Motor neuron (in vitro differentiated cells): ENCODE measurements at regions not wholly inside any gene's neighbourhood (a gene's known extent, or its start where the extent isn't known, plus 50 kb on each side); places are given as distances from the start of the nearest gene placed in this dataset.

ENCODE experiments used
- ATAC-seq, 8 experiments: fragments of 200-7000 bp; cut with Tn5 transposase; replicated peaks in 6 of 8; 2 replicates each; pipeline ENCODE4 v1.8.0; 2021; ENCODE audit warnings: mild to moderate bottlenecking in 8 of 8, moderate library complexity in 8 of 8
- H3K27ac ChIP-seq, 2 donors: fragments of 250-450 bp; sonication (Bioruptor Pico); 2 replicates each; pipeline ENCODE4 v1.9.0; 2021; ENCODE audit warnings: antibody characterized with exemption in 2 of 2, mild to moderate bottlenecking in 2 of 2, moderate library complexity in 1 of 2
- H3K4me1 ChIP-seq, 2 donors: fragments of 250-450 bp; sonication (Bioruptor Pico); replicated peaks in 1 of 2; 2 replicates each; pipeline ENCODE4 v1.6.1; 2021; ENCODE audit warnings: antibody characterized with exemption in 2 of 2, mild to moderate bottlenecking in 2 of 2, moderate library complexity in 1 of 2
- H3K4me3 ChIP-seq, 5 donors: fragments of 250-450 bp; sonication (Bioruptor Pico); 2 replicates each; pipeline ENCODE4 v1.9.0; 2021; ENCODE audit warnings: antibody characterized with exemption in 5 of 5, mild to moderate bottlenecking in 5 of 5, moderate library complexity in 4 of 5
- WGBS, 10 experiments: fragments of 450-650 bp; shearing (Covaris generic); methylation state at CpG; one replicate each; pipeline ENCODE4 v1.0.0; 2022; 5-methylcytosine and 5-hydroxymethylcytosine counted together
- in situ Hi-C, 9 experiments: fragments of 400-800 bp; cut with MboI; loops; one replicate each; pipeline ENCODE4 v1.15.0; 2021; ENCODE audit warnings: low sequenced_read_pairs in 9 of 9, low pct_unique_long_range_greater_than_20kb in 2 of 9; ENCODE audit not compliant: unreplicated experiment in 9 of 9

GRCh38 chr7:130825819-130826218 lies 91.8 kb upstream of the KLF14 start:
- Histone ChIP-seq H3K4me3 (no peak overlapping the region), H3K27ac (no peak overlapping the region), H3K4me1 (no peaks in the 10 kb centered on the region)
- in situ Hi-C loops = loop anchor here in 1 of 9 experiments (25.0 kb wide), 1 partner anchor 764 kb away; the partner anchor contains the start of genes KLHDC10 and ZC3HC1
- ATAC-seq = no peak

- WGBS, 10 experiments = 20 to 100% methylated on average over 1 of the region's 2 CpGs; no CpG with 5 or more reads in 8 of the 10 experiments
- in situ Hi-C loops = loop anchor here in 1 of 9 experiments (25.0 kb wide), 1 partner anchor 767 kb away; the partner anchor contains the start of genes KLHDC10 and ZC3HC1
- ATAC-seq = no peak
- H3K4me3 ChIP-seq = no peak overlapping the region
- no peaks in the 10 kb centered on the region for H3K4me1 ChIP-seq
- no peak overlapping the region for H3K27ac ChIP-seq
These were observed 95.4 kb upstream of the KLF14 start for GRCh38 chr7:130829415-130829814.

- in situ Hi-C loops = loop anchor here in 1 of 9 experiments (25.0 kb wide), 1 partner anchor 769 kb away; the partner anchor contains the start of genes KLHDC10 and ZC3HC1
- Histone ChIP-seq H3K4me1 (no peaks in the 10 kb centered on the region), H3K27ac (no peak overlapping the region), H3K4me3 (no peak overlapping the region)
- WGBS, 10 experiments = 0 to 85% (median 60%) methylated on average over 1 to 3 of the region's 3 CpGs; no CpG with 5 or more reads in 1 of the 10 experiments
- ATAC-seq = no peak
These were observed 97.3 kb upstream of the KLF14 start for GRCh38 chr7:130831322-130831721.

- ATAC-seq = no peak
- in situ Hi-C loops = loop anchor here in 1 of 9 experiments (25.0 kb wide), 1 partner anchor 770 kb away; the partner anchor contains the start of genes KLHDC10 and ZC3HC1
- WGBS, 10 experiments = 14 to 50% (median 33%) methylated on average over 4 to 6 of the region's 6 CpGs
These were observed 97.9 kb upstream of the KLF14 start for GRCh38 chr7:130831817-130832481.

GRCh38 chr7:130838738-130839137 lies 104.7 kb upstream of the KLF14 start:
- 0 to 100% (median 70%) methylated on average over 1 of the region's 1 CpG; no CpG with 5 or more reads in 1 of the 10 experiments for WGBS, 10 experiments
- no peak overlapping the region for H3K27ac ChIP-seq
- no peak overlapping the region for H3K4me3 ChIP-seq
- H3K4me1 ChIP-seq = no peaks in the 10 kb centered on the region
- peak in 1 of 8 experiments; percentile 50 for ATAC-seq
- in situ Hi-C loops = loop anchor here in 1 of 9 experiments (25.0 kb wide), 1 partner anchor 776 kb away; the partner anchor contains the start of genes KLHDC10 and ZC3HC1

More at GRCh38 chr7:130831817-130832481, 97.9 kb upstream of the KLF14 start:
- Histone ChIP-seq H3K27ac (no peak overlapping the region), H3K4me1 (no peaks in the 10 kb centered on the region), H3K4me3 (no peak overlapping the region)

- no peaks in the 10 kb centered on the region for H3K4me1 ChIP-seq
- in situ Hi-C loops = loop anchor here in 1 of 9 experiments (25.0 kb wide), 1 partner anchor 778 kb away; the partner anchor contains the start of genes KLHDC10 and ZC3HC1
- H3K4me3 ChIP-seq = no peak overlapping the region
- no peak overlapping the region for H3K27ac ChIP-seq
- ATAC-seq = no peak
- WGBS, 10 experiments = 83 to 100% (median 100%) methylated on average over 1 to 2 of the region's 2 CpGs; no CpG with 5 or more reads in 4 of the 10 experiments
These were observed 106.6 kb upstream of the KLF14 start for GRCh38 chr7:130840599-130840998.

- H3K4me3 ChIP-seq = no peak overlapping the region
- 65 to 100% (median 93%) methylated on average over 1 to 6 of the region's 7 CpGs; no CpG with 5 or more reads in 5 of the 10 experiments for WGBS, 10 experiments
These were observed 107.4 kb upstream of the KLF14 start for GRCh38 chr7:130841416-130841815.

GRCh38 chr7:130843703-130844102 lies 109.7 kb upstream of the KLF14 start:
- in situ Hi-C loops = loop anchor here in 1 of 9 experiments (25.0 kb wide), 1 partner anchor 781 kb away; the partner anchor contains the start of genes KLHDC10 and ZC3HC1
- Histone ChIP-seq H3K4me1 (no peaks in the 10 kb centered on the region), H3K4me3 (no peak overlapping the region), H3K27ac (no peak overlapping the region)
- no peak for ATAC-seq
- WGBS, 10 experiments = 71 to 100% (median 96%) methylated on average over 1 to 10 of the region's 11 CpGs; no CpG with 5 or more reads in 2 of the 10 experiments

More at GRCh38 chr7:130841416-130841815, 107.4 kb upstream of the KLF14 start:
- Histone ChIP-seq H3K4me1 (no peaks in the 10 kb centered on the region), H3K27ac (no peak overlapping the region)
- in situ Hi-C loops = loop anchor here in 1 of 9 experiments (25.0 kb wide), 1 partner anchor 779 kb away; the partner anchor contains the start of genes KLHDC10 and ZC3HC1
- no peak for ATAC-seq

- WGBS, 10 experiments = 46 to 100% (median 83%) methylated on average over 1 to 8 of the region's 11 CpGs
- Histone ChIP-seq H3K4me3 (no peak overlapping the region), H3K4me1 (no peaks in the 10 kb centered on the region), H3K27ac (no peak overlapping the region)
- peak in 3 of 8 experiments; percentile 22 to 60 (median 48) for ATAC-seq
- in situ Hi-C loops = loop anchor here in 1 of 9 experiments (25.0 kb wide), 1 partner anchor 783 kb away; the partner anchor contains the start of genes KLHDC10 and ZC3HC1
These were observed 111.0 kb upstream of the KLF14 start for GRCh38 chr7:130844811-130845580.

GRCh38 chr7:130845581-130846085 lies 111.6 kb upstream of the KLF14 start:
- WGBS, 10 experiments = 0 to 95% (median 71%) methylated on average over 1 to 9 of the region's 11 CpGs
- in situ Hi-C loops = loop anchor here in 1 of 9 experiments (25.0 kb wide), 1 partner anchor 783 kb away; the partner anchor contains the start of genes KLHDC10 and ZC3HC1

GRCh38 chr7:130849604-130850003 lies 115.6 kb upstream of the KLF14 start:
- peak in 3 of 8 experiments; percentile 2 to 19 (median 3) for ATAC-seq
- Histone ChIP-seq H3K4me1 (no peaks in the 10 kb centered on the region), H3K27ac (no peak overlapping the region), H3K4me3 (no peak overlapping the region)
- WGBS, 10 experiments = 0 to 100% (median 67%) methylated on average over 1 to 2 of the region's 2 CpGs; no CpG with 5 or more reads in 1 of the 10 experiments
- in situ Hi-C loops = loop anchor here in 1 of 9 experiments (25.0 kb wide), 1 partner anchor 787 kb away; the partner anchor contains the start of genes KLHDC10 and ZC3HC1

More at GRCh38 chr7:130845581-130846085, 111.6 kb upstream of the KLF14 start:
- Histone ChIP-seq H3K4me3 (no peak overlapping the region), H3K4me1 (no peaks in the 10 kb centered on the region), H3K27ac (no peak overlapping the region)
- peak in 3 of 8 experiments; percentile 54 to 67 (median 60) for ATAC-seq

- no peak overlapping the region for H3K27ac ChIP-seq
- no peak overlapping the region for H3K4me3 ChIP-seq
- ATAC-seq = peak in 3 of 8 experiments; percentile 31 to 51 (median 45)
- H3K4me1 ChIP-seq = no peaks in the 10 kb centered on the region
- in situ Hi-C loops = no loop called here
- WGBS, 10 experiments = 0 to 100% (median 75%) methylated on average over 1 of the region's 1 CpG; no CpG with 5 or more reads in 1 of the 10 experiments
These were observed 116.9 kb upstream of the KLF14 start for GRCh38 chr7:130850956-130851355.
